Neural crest cell (in vitro differentiated cells): ENCODE measurements at regions not wholly inside any gene's neighbourhood (a gene's known extent, or its start where the extent isn't known, plus 50 kb on each side); places are given as distances from the start of the nearest gene placed in this dataset.

ENCODE experiments used
- DNase-seq: peaks from one replicate; pipeline ENCODE4 v3.0.0; 2021; ENCODE audit warnings: low read depth, mixed read lengths, low spot score
- H3K27ac Mint-ChIP-seq: one replicate; pipeline ENCODE4 v1.8.0; 2021; ENCODE audit warnings: mild to moderate bottlenecking, mixed read lengths; ENCODE audit not compliant: unreplicated experiment
- H3K27me3 Mint-ChIP-seq: 2 replicates; pipeline ENCODE4 v1.8.0; 2021; ENCODE audit warnings: low read depth, mild to moderate bottlenecking, mixed read lengths
- H3K36me3 Mint-ChIP-seq: 2 replicates; pipeline ENCODE4 v1.8.0; 2021; ENCODE audit warnings: low read depth, mild to moderate bottlenecking, mixed read lengths
- H3K4me1 Mint-ChIP-seq: 2 replicates; pipeline ENCODE4 v1.8.0; 2021; ENCODE audit warnings: mixed read lengths
- H3K4me3 Mint-ChIP-seq: one replicate; pipeline ENCODE4 v1.8.0; 2021; ENCODE audit warnings: mild to moderate bottlenecking, mixed read lengths
- H3K9me3 Mint-ChIP-seq: 2 replicates; pipeline ENCODE4 v1.8.0; 2021; ENCODE audit warnings: mixed read lengths
- TF ChIP-seq, protein P1 (sequence below): fragments of 200-600 bp; sonication (generic); conservative IDR thresholded peaks from 2 replicates; pipeline ENCODE4 v1.5.0; 2021; ENCODE audit warnings: antibody characterized with exemption, mild to moderate bottlenecking

DNA sequence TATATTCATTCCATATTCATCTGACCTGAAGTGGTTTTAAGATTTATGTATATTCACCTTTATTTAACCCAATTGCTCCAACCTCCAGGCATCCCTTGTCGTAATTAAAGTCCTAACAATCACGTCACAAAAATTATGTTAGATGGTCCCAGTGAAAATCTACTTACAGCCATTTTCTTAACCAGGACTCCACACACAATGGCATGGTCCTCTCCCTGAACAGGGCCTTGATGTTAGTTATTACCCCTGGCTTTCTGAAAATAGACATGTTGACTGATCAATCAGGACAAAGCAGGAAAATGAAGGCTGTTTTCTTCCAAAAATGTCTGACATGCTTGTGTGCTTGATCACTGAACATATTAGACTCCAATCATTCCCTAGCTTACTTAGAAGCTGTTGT, 542.7 kb upstream of the SLITRK5 start:
- DNase-seq: no peak
- H3K36me3 Mint-ChIP-seq: no peaks in the 10 kb centered on the region
- peaks cover 25% of the 10 kb centered on the region for H3K4me1 Mint-ChIP-seq
- H3K27ac Mint-ChIP-seq: no peak overlapping the region
- no peaks in the 10 kb centered on the region for H3K27me3 Mint-ChIP-seq
- peaks cover 2% of the 10 kb centered on the region for H3K9me3 Mint-ChIP-seq
- no peak overlapping the region for H3K4me3 Mint-ChIP-seq
- TF ChIP-seq, protein P1, sequence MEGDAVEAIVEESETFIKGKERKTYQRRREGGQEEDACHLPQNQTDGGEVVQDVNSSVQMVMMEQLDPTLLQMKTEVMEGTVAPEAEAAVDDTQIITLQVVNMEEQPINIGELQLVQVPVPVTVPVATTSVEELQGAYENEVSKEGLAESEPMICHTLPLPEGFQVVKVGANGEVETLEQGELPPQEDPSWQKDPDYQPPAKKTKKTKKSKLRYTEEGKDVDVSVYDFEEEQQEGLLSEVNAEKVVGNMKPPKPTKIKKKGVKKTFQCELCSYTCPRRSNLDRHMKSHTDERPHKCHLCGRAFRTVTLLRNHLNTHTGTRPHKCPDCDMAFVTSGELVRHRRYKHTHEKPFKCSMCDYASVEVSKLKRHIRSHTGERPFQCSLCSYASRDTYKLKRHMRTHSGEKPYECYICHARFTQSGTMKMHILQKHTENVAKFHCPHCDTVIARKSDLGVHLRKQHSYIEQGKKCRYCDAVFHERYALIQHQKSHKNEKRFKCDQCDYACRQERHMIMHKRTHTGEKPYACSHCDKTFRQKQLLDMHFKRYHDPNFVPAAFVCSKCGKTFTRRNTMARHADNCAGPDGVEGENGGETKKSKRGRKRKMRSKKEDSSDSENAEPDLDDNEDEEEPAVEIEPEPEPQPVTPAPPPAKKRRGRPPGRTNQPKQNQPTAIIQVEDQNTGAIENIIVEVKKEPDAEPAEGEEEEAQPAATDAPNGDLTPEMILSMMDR: no peak

DNA sequence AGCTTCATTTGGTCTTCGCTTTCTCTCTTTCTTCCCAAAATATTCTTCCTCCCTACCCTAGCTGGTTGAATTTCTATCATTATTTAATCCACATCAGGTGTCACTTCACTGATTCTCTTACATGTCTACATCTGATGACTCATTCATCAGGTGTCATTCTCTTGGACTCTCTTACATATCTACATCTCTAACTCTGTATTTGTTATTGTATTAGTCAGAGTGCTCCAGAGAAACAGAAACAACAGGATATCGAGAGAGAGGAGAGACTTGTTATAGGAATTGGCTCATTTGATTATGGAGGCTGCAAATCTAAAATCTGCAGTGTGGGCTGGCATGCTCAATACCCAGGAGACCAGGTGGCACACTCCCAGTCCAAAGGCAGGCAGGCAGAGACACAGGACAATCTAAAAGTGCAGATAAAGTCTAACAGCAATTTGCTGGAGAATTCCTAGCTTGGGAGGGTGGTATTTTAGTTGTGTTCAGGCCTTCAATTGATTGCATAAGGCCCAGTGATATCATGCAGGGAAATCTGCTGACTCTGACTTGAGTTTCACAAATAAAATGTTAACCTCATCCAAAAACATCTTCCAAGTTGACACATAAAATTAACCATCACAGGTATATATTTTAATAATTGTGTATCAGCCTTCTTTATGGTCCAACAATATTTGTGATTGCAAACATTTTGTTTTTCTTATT, 541.4 kb upstream of the SLITRK5 start:
- H3K36me3 Mint-ChIP-seq: no peaks in the 10 kb centered on the region
- peaks cover 20% of the 10 kb centered on the region for H3K4me1 Mint-ChIP-seq
- DNase-seq: no peak
- TF ChIP-seq, protein P1: no peak
- H3K9me3 Mint-ChIP-seq: peaks cover 2% of the 10 kb centered on the region
- no peak overlapping the region for H3K27ac Mint-ChIP-seq
- H3K27me3 Mint-ChIP-seq: no peaks in the 10 kb centered on the region
- H3K4me3 Mint-ChIP-seq: no peak overlapping the region

DNA sequence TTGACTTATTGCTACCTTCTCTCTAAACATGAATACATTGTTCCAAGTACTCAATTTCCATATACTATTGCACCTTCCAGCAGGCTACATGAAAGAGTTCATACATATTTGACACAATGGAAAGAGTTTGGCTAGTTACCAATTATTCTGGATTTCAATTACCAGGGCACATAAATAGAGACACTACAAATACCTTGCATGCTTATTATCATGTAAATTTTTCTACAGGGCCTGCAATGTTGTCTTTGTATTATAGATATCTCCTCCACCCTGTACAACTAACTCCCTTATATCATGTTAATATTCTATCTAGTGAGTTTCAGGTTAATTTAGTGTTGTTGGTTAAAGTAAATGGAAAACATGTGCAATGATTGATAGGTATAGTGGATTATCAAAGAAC, 540.7 kb upstream of the SLITRK5 start:
- Mint-ChIP-seq H3K27me3 (no peaks in the 10 kb centered on the region), H3K27ac (no peak overlapping the region), H3K9me3 (peaks cover 2% of the 10 kb centered on the region), H3K4me3 (no peak overlapping the region), H3K36me3 (no peaks in the 10 kb centered on the region), H3K4me1 (peaks cover 20% of the 10 kb centered on the region)
- TF ChIP-seq, protein P1: no peak
- no peak for DNase-seq

DNA sequence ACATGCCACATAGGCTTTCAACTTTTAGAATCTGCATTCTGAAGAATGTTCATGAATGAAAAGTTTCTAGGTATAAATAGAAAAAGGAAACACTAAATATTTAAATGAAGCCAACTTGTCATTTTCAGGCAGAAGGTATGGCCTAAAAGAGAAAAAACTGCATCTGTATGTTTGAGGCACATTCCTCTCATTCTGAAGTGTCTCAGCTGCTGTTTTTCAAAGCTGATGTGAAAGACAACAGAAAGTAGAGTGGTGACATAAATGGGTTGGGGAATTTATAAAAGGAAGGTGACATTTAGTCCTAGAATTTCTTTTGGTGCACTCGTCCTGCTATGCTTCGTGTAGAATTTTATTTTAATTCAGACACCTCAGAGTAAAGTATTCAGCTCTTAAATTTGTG, 539.6 kb upstream of the SLITRK5 start:
- Mint-ChIP-seq H3K27ac (no peak overlapping the region), H3K36me3 (no peaks in the 10 kb centered on the region), H3K27me3 (no peaks in the 10 kb centered on the region), H3K4me3 (no peak overlapping the region), H3K4me1 (peaks cover 20% of the 10 kb centered on the region), H3K9me3 (no peaks in the 10 kb centered on the region)
- no peak for DNase-seq
- TF ChIP-seq, protein P1: no peak

DNA sequence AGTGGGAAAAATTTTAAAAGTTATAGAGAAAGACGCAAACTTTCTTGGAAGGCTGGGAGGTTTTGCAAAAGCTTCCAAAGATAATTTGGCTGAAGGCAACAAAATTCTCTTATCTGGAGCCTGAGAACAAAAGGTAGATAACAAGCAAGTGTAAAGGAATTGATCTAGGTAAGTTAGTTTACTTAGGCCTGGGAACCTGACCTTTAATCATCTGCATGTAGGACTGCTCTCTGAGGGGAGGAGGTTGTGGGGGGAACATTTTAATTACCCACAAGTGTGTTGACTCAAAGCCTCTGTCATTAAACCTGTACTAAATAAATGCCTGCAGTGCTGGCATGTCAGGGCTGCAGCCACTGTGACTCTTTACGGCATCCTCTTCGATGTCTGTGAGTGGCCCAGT, 532.3 kb upstream of the SLITRK5 start:
- DNase-seq: no peak
- Mint-ChIP-seq H3K36me3 (no peaks in the 10 kb centered on the region), H3K9me3 (peaks cover 6% of the 10 kb centered on the region), H3K27me3 (no peaks in the 10 kb centered on the region), H3K4me1 (no peaks in the 10 kb centered on the region), H3K4me3 (no peak overlapping the region), H3K27ac (no peak overlapping the region)
- TF ChIP-seq, protein P1: no peak
